ENCODE measurements at regions not wholly inside any gene's neighbourhood (a gene's known extent, or its start where the extent isn't known, plus 50 kb on each side); places are given as distances from the start of the nearest gene placed in this dataset.

GRCh38 chr6:23929201-23929600 is 196.8 kb upstream of the NRSN1 start:
- no peak overlapping the region for H2AFZ ChIP-seq (ENCODE audit: low read depth, low read length, poor library complexity, severe bottlenecking)
- POLR2A ChIA-PET, result no interaction called here
- RAD21 ChIA-PET (ENCODE audit: low non-redundant PET in 1 of 2, low total read pairs in 2 of 2, uncharacterized antibody in 2 of 2, unreplicated experiment in 2 of 2), result no interaction called here
- H3K9me3 ChIP-seq (ENCODE audit: control insufficient read depth in 1 of 2, insufficient read depth in 1 of 2, low read depth in 1 of 2, low read length in 2 of 2), result peaks cover 0 to 6% of the 10 kb centered on the region in 2 experiments; a peak in 2 of 4 replicates
- no peaks in the 10 kb centered on the region for H3K9me2 ChIP-seq (ENCODE audit: insufficient read depth)
- ATAC-seq, result no peak
- no peaks in the 10 kb centered on the region for H4K20me1 ChIP-seq (ENCODE audit: insufficient read depth)
- no peaks in the 10 kb centered on the region for H3K36me3 ChIP-seq (ENCODE audit: control insufficient read depth in 1 of 2, insufficient read depth in 2 of 2, low read length in 2 of 2)
- CTCF ChIA-PET, result no interaction called here
- H3K4me1 ChIP-seq (ENCODE audit: control insufficient read depth in 1 of 2, insufficient read depth in 2 of 2, low read length in 2 of 2), result no peaks in the 10 kb centered on the region
- H3K27ac ChIP-seq (ENCODE audit: low read depth, low read length), result no peak overlapping the region
- no peak overlapping the region for H3K4me2 ChIP-seq (ENCODE audit: low read length)
- TF ChIP-seq ZNF274 (IDR thresholded peaks at IDR 0.05; ENCODE audit: low read depth, low read length), result no peak
- no peak for TF ChIP-seq RAD21 (IDR thresholded peaks at IDR 0.05; ENCODE audit: low read depth)
- TF ChIP-seq JUND (IDR thresholded peaks at IDR 0.05), result no peak
- no peak for TF ChIP-seq EZH2 (IDR thresholded peaks at IDR 0.05)
- TF ChIP-seq CBX3 (IDR thresholded peaks at IDR 0.05; ENCODE audit: low read depth), result no peak
- no peak for TF ChIP-seq ELF1 (IDR thresholded peaks at IDR 0.05; ENCODE audit: borderline replicate concordance, low read depth)
- TF ChIP-seq, protein P1, sequence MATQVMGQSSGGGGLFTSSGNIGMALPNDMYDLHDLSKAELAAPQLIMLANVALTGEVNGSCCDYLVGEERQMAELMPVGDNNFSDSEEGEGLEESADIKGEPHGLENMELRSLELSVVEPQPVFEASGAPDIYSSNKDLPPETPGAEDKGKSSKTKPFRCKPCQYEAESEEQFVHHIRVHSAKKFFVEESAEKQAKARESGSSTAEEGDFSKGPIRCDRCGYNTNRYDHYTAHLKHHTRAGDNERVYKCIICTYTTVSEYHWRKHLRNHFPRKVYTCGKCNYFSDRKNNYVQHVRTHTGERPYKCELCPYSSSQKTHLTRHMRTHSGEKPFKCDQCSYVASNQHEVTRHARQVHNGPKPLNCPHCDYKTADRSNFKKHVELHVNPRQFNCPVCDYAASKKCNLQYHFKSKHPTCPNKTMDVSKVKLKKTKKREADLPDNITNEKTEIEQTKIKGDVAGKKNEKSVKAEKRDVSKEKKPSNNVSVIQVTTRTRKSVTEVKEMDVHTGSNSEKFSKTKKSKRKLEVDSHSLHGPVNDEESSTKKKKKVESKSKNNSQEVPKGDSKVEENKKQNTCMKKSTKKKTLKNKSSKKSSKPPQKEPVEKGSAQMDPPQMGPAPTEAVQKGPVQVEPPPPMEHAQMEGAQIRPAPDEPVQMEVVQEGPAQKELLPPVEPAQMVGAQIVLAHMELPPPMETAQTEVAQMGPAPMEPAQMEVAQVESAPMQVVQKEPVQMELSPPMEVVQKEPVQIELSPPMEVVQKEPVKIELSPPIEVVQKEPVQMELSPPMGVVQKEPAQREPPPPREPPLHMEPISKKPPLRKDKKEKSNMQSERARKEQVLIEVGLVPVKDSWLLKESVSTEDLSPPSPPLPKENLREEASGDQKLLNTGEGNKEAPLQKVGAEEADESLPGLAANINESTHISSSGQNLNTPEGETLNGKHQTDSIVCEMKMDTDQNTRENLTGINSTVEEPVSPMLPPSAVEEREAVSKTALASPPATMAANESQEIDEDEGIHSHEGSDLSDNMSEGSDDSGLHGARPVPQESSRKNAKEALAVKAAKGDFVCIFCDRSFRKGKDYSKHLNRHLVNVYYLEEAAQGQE (IDR thresholded peaks at IDR 0.05; ENCODE audit: low read depth), result no peak
- no peak for TF ChIP-seq SP1 (IDR thresholded peaks at IDR 0.05; ENCODE audit: low read depth)
- TF ChIP-seq EGR1 (IDR thresholded peaks at IDR 0.05; ENCODE audit: low read depth), result no peak
- no peak for TF ChIP-seq EZH2phosphoT487 (IDR thresholded peaks at IDR 0.05; ENCODE audit: borderline replicate concordance)
- no peak for TF ChIP-seq SIN3A (IDR thresholded peaks at IDR 0.05; ENCODE audit: low read depth)
- no peak for TF ChIP-seq CTCF (IDR thresholded peaks at IDR 0.05 in 2 of 3, conservative IDR thresholded peaks at IDR 0.05 in 1 of 3; ENCODE audit: borderline replicate concordance in 1 of 3, insufficient read depth in 1 of 3, low read depth in 2 of 3, low read length in 2 of 3)
- no peak for TF ChIP-seq FOSL1 (IDR thresholded peaks at IDR 0.05; ENCODE audit: low read depth)
- no peak for TF ChIP-seq POLR2AphosphoS5 (IDR thresholded peaks at IDR 0.05; ENCODE audit: low read depth, low read length)
- BruUV-seq (replicated peaks), result no TSS peak
- H3K4me3 ChIP-seq (replicated peaks in 1 of 2; ENCODE audit: low read depth in 1 of 2, low read length in 2 of 2), result no peak overlapping the region
- H3K27me3 ChIP-seq (ENCODE audit: insufficient read depth, low read length), result no peaks in the 10 kb centered on the region
- intact Hi-C loops (cut with micrococcal nuclease), result no loop called here
- no peak overlapping the region for H3K9ac ChIP-seq (ENCODE audit: low read length)
- H3K79me2 ChIP-seq (ENCODE audit: insufficient read depth, low read length), result no peaks in the 10 kb centered on the region
- no peak for DNase-seq (ENCODE audit: low read depth, low spot score)
